GM18867 (cell line): ENCODE measurements at regions not wholly inside any gene's neighbourhood (a gene's known extent, or its start where the extent isn't known, plus 50 kb on each side); places are given as distances from the start of the nearest gene placed in this dataset.
A peak's percentile ranks its signal among the peaks of the same experiment; 100 is the strongest.

Source experiments
- ATAC-seq: cut with Tn5 transposase; IDR thresholded peaks from one replicate; pipeline ENCODE4 v1.9.1; 2021; ENCODE audit warnings: mild to moderate bottlenecking, moderate library complexity; ENCODE audit not compliant: unreplicated experiment

DNA sequence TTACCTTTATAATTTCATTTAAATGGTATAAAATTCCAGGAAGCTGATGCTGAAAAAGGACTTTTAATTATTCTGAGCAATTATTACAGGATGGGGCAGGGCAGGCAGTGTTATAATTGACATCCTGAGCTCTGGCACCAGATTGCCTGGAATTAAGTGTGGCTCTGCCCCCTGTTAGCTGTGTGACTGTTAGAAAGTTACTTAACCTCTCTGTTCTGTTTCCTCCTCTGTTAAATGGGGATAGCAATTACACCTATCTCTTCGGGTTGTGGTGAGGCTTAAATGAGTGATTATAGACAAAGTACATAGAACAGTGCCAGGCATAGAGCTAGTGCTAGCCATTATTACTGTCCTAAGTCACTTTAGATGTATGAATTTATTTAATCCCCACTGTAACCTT, 327.3 kb downstream of the SMAD2 start:
- ATAC-seq, result no peak

DNA sequence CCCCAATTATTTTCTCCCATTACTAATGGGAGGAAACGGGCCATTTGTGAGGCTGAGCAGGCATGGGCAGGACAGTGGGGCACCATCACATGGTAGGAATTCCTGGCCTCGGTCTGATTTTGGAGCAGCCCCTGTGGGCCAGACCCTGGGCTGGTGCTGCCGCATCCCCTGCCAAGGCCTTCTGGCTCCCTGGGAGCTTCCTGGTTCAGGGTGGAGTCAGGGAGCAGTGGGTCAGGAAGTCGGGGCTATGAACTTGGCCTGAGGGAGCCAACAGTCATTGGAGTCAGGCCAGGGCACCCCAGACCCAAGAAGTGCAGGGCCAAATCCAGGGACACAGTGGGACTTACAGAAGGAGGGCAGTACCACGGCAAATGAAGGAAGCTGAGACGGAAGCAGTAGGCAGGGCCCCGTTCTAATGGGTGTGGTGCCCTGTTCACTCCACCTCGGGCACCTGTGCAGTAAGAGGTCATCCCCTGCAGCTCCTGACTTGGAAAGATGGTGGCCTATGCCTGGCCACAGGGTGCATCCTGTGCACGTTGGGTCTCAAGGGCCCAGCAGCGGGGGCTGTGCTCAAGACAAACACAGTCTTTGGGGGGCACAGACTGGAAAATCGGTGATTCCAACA, 328.1 kb downstream of the SMAD2 start:
- no peak for ATAC-seq

- no peak for ATAC-seq
Measured at GRCh38 chr18:47601581-47602272, 328.7 kb downstream of the SMAD2 start.

- no peak for ATAC-seq
Measured at GRCh38 chr18:47595831-47596501, 334.5 kb downstream of the SMAD2 start.

- ATAC-seq, result no peak
Measured at GRCh38 chr18:47594621-47595086, 335.8 kb downstream of the SMAD2 start.

DNA sequence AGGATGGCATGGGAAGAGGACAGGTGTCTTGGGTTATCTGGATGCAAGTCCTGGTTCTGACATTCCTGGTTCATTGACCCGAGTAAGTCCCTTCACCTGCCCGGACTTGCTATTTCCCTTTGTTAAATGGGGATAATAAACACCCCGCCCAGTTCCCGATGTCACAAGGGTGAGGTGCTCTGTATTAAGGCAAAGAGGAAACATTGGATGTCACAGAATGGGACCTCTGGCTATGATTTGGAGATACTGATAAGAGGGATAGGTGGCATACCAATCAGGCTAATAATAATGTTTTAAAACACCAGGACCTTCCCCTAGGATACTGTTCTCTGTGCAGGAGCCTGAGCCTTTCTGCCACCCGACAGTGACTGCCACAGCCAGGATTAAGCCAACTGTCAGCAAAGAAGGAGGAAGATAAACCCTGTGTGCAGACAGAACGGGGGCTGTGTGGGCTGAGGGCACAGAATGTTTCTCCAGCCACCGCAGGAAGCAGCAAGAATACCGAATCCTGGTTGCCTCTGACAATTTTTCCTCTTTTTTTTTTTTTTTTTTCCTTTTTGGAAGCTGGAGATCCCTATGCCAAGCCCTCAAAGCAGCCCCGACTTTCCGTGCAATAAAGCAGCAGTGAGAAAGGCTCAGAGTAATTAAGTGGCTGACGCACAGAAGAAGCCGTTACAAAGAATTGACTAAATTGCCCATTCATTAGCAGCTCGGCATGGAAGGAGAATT, 336.6 kb downstream of the SMAD2 start:
- ATAC-seq, result no peak

DNA sequence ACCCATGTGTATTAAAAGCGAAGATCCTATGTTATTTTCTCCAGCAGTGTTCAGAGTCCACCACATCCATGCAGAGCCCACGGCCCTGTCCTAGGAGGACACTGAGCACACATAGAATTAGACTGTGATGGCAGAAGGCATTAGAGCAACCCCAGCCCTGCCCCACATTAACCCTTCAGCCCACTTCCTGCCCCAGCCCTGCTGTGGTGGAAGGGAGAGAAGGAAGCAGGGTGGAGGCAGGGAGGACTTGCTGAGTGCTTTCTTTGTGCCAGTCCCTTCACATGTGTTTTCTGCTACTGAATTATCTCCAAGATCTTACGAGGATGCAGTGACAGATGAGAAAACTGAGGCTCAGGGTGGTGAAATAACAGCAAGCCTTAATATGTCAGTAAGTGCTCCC, 339.0 kb downstream of the SMAD2 start:
- ATAC-seq, result no peak

- ATAC-seq, result no peak
Measured at GRCh38 chr18:47587587-47587986, 336.1 kb upstream of the SKOR2 start.

- ATAC-seq, result no peak
Measured at GRCh38 chr18:47586418-47587070, 335.1 kb upstream of the SKOR2 start.

DNA sequence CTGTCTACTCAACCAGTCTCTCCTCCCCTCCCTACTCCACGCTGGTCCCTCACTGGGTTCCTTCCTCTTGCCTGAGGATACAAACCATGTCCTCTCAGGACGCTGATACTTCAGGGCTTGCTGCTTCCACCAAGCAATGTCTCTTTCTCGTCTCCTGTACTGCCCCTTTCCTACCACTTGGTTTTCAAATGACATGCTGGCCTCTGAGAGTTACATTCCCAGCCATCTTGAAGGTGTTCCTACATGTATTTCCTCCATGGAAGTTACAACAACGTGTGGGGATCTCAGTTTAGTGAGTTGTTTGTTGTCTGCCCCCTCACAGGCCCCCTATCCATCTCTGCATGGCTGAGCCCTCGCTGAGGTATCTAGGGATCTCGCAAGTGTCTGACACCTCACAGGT, 334.5 kb upstream of the SKOR2 start:
- no peak for ATAC-seq

GRCh38 chr18:47585136-47585535, 333.7 kb upstream of the SKOR2 start:
- no peak for ATAC-seq

- ATAC-seq, result no peak
Measured at GRCh38 chr18:47582093-47582492, 330.6 kb upstream of the SKOR2 start.

GRCh38 chr18:47577520-47577919, 326.1 kb upstream of the SKOR2 start:
- ATAC-seq, result no peak

DNA sequence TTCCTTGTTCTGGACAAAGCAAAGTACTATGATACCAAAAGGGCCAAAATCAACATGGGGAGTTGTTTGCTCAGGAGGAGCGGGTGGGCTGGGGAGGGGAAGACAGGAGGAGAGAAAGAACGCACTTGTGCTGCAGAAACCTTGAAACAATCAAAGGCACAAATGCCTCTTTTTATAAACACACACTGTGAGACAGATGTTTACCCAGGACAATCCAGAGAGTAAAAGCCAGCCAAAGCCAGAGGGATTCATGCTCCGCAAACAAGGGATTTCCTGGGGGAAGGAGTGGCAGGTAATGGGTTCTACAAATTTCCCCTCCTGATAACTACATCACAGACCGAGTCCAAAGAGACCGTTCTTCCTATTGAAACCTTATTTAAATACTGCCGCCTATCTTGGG, 323.5 kb upstream of the SKOR2 start:
- ATAC-seq, result no peak

DNA sequence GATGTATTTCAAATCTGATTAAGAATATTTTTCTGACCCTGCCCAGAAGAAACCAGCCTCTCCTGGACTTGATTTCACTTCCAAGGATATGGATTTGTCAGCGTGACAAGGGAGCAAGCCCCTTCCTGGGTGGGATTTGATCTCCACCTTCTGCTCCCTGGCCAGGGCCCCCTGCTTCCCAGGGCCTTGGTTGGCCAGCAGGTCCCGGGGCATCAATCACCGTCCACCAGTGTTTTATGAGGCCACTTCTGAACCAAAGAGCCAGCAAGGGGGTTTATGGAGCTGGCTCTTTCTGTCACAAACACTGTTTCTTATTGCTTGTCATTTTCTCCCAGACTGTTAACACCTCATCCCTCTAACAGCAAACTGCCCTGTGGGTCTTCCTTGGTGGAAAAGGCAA, 320.5 kb upstream of the SKOR2 start:
- ATAC-seq, result no peak

DNA sequence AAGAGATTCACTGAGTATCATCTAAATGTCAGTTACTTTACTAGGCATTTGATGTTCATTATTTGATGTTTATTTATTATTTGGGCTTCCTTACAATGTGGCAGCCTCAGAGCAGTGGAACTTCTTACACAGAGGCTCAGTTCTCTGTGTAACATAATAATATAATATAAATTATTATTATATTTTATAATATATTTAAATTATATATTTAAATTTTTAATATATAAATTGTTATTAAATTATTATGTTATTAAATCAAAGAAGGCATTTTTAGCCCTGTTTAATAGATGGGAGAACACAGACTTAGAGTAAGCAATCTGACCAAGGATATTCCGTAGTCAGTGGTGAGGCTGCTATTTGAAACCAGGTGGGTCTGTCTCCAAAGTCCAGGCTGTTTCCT, 315.3 kb upstream of the SKOR2 start:
- no peak for ATAC-seq

DNA sequence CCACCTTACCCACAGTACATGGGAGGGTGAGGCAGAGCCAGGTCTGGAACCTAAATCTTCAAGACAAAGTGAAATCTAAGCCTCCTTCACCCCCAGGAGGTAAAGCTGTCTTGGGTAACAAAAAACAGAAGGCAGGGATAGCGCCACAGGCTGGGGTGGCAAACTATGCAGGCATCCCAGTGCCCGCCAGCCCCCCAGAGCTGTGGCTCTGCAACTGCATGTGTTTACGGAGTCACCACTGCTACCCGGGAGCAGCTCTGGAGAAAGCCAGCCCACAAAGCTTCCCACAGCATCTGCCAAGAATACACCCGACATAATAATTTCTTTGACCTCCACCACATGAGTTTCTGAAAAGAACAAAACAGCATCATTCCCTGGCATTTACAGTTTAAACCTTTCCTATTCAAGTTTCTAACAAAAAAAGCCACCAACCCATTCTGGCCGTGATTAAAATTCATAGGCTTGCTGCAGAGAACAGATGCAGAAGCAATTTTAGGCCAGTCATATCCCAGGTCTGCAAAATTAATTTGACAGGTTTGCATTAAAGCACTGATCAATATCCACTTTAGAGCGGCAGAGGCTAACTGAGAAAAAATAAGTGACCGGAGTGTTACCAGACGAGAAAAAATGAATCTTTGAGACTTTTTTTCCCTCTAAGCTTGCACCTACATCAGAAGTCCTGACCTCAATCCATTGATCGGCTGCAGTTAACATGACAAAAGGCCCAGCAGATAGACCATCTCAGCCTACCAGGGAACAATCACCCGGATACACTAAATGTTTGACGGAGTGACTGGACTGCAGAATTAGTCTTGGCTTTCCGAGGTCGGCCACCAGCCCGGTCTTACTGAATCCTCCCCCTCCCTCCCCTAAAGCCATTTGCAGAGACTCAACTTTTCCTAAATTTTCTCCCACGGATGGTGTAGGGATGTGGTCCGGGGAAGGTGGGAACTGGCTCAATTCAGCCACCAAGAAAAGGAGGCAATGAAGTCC, 309.6 kb upstream of the SKOR2 start:
- no peak for ATAC-seq

GRCh38 chr18:47558110-47558750, 306.8 kb upstream of the SKOR2 start:
- ATAC-seq, result peak; percentile 58

- ATAC-seq, result no peak
Measured at GRCh38 chr18:47557160-47557559, 305.7 kb upstream of the SKOR2 start.
